ENCODE measurements at regions not wholly inside any gene's neighbourhood (a gene's known extent, or its start where the extent isn't known, plus 50 kb on each side); places are given as distances from the start of the nearest gene placed in this dataset.

GRCh38 chr10:28788252-28788651 is 110.9 kb downstream of the BAMBI start:
- Histone ChIP-seq H3K9me2 (ENCODE audit: low read depth, low read length) (no peaks in the 10 kb centered on the region), H3F3A (ENCODE audit: insufficient read depth, low read length) (no peaks in the 10 kb centered on the region), H3K4me1 (ENCODE audit: insufficient read depth, low read length, severe bottlenecking) (no peaks in the 10 kb centered on the region), H3K9me3 (ENCODE audit: low read length) (no peaks in the 10 kb centered on the region), H3K9ac (ENCODE audit: low read length) (no peak overlapping the region), H3K4me3 (ENCODE audit: low read depth, low read length, poor library complexity, severe bottlenecking) (no peak overlapping the region), H3K4me2 (ENCODE audit: low read length) (no peak overlapping the region), H3K79me2 (ENCODE audit: insufficient read depth, low read length) (no peaks in the 10 kb centered on the region), H4K20me1 (ENCODE audit: insufficient read depth, low read length) (no peaks in the 10 kb centered on the region), H3K36me3 (ENCODE audit: insufficient read depth, low read length) (no peaks in the 10 kb centered on the region), H3K27me3 (ENCODE audit: insufficient read depth, low read length) (peaks cover 3% of the 10 kb centered on the region; the same call in 1 of the 2 replicates), H2AFZ (ENCODE audit: low read length) (no peak overlapping the region), H3K27ac (ENCODE audit: low read depth, low read length, poor library complexity, severe bottlenecking) (no peak overlapping the region)
- TF ChIP-seq EZH2 (IDR thresholded peaks at IDR 0.05; ENCODE audit: borderline replicate concordance, low read length) (no peak), CTCF (IDR thresholded peaks at IDR 0.05; ENCODE audit: low read length) (no peak)

- Histone ChIP-seq H3K9me3 (ENCODE audit: low read length) (no peaks in the 10 kb centered on the region), H3K4me3 (ENCODE audit: low read depth, low read length, poor library complexity, severe bottlenecking) (no peak overlapping the region), H4K20me1 (ENCODE audit: insufficient read depth, low read length) (no peaks in the 10 kb centered on the region), H3K27ac (ENCODE audit: low read depth, low read length, poor library complexity, severe bottlenecking) (no peak overlapping the region), H3K79me2 (ENCODE audit: insufficient read depth, low read length) (no peaks in the 10 kb centered on the region), H3K4me1 (ENCODE audit: insufficient read depth, low read length, severe bottlenecking) (no peaks in the 10 kb centered on the region), H2AFZ (ENCODE audit: low read length) (no peak overlapping the region), H3K9ac (ENCODE audit: low read length) (no peak overlapping the region), H3F3A (ENCODE audit: insufficient read depth, low read length) (no peaks in the 10 kb centered on the region), H3K9me2 (ENCODE audit: low read depth, low read length) (no peaks in the 10 kb centered on the region), H3K27me3 (ENCODE audit: insufficient read depth, low read length) (peaks cover 3% of the 10 kb centered on the region; the same call in 1 of the 2 replicates), H3K36me3 (ENCODE audit: insufficient read depth, low read length) (no peaks in the 10 kb centered on the region), H3K4me2 (ENCODE audit: low read length) (no peak overlapping the region)
- TF ChIP-seq CTCF (IDR thresholded peaks at IDR 0.05; ENCODE audit: low read length) (no peak), EZH2 (IDR thresholded peaks at IDR 0.05; ENCODE audit: borderline replicate concordance, low read length) (no peak)
These were observed 111.4 kb downstream of the BAMBI start for GRCh38 chr10:28788762-28789161.

- H4K20me1 ChIP-seq (ENCODE audit: insufficient read depth, low read length), result no peaks in the 10 kb centered on the region
- H3F3A ChIP-seq (ENCODE audit: insufficient read depth, low read length), result no peaks in the 10 kb centered on the region
- H3K9me3 ChIP-seq (ENCODE audit: low read length), result no peaks in the 10 kb centered on the region
- no peak overlapping the region for H3K9ac ChIP-seq (ENCODE audit: low read length)
- H3K4me3 ChIP-seq (ENCODE audit: low read depth, low read length, poor library complexity, severe bottlenecking), result no peak overlapping the region
- peaks cover under 1% of the 10 kb centered on the region; the same call in 1 of the 2 replicates for H3K27me3 ChIP-seq (ENCODE audit: insufficient read depth, low read length)
- H3K9me2 ChIP-seq (ENCODE audit: low read depth, low read length), result no peaks in the 10 kb centered on the region
- no peaks in the 10 kb centered on the region for H3K4me1 ChIP-seq (ENCODE audit: insufficient read depth, low read length, severe bottlenecking)
- TF ChIP-seq EZH2 (IDR thresholded peaks at IDR 0.05; ENCODE audit: borderline replicate concordance, low read length) (no peak), CTCF (IDR thresholded peaks at IDR 0.05; ENCODE audit: low read length) (no peak)
- no peak overlapping the region for H2AFZ ChIP-seq (ENCODE audit: low read length)
- H3K4me2 ChIP-seq (ENCODE audit: low read length), result no peak overlapping the region
- H3K79me2 ChIP-seq (ENCODE audit: insufficient read depth, low read length), result no peaks in the 10 kb centered on the region
- no peaks in the 10 kb centered on the region for H3K36me3 ChIP-seq (ENCODE audit: insufficient read depth, low read length)
- no peak overlapping the region for H3K27ac ChIP-seq (ENCODE audit: low read depth, low read length, poor library complexity, severe bottlenecking)
These were observed 112.8 kb downstream of the BAMBI start for GRCh38 chr10:28790146-28790545.

Data from OCI-LY1 (cell line).